ENCODE measurements at regions not wholly inside any gene's neighbourhood (a gene's known extent, or its start where the extent isn't known, plus 50 kb on each side); places are given as distances from the start of the nearest gene placed in this dataset.

- TF ChIP-seq CTCF (IDR thresholded peaks at IDR 0.05 in 2 of 3, conservative IDR thresholded peaks at IDR 0.05 in 1 of 3; ENCODE audit: borderline replicate concordance in 1 of 3, insufficient read depth in 1 of 3, low read depth in 2 of 3, low read length in 2 of 3) = no peak
- TF ChIP-seq EZH2 (IDR thresholded peaks at IDR 0.05) = no peak
- no peak for TF ChIP-seq EZH2phosphoT487 (IDR thresholded peaks at IDR 0.05; ENCODE audit: borderline replicate concordance)
- no peak for TF ChIP-seq TCF7L2 (IDR thresholded peaks at IDR 0.05; ENCODE audit: borderline replicate concordance, extremely low read depth, insufficient read depth, insufficient read length)
- TF ChIP-seq YY1 (IDR thresholded peaks at IDR 0.05; ENCODE audit: extremely low read depth, insufficient replicate concordance, low read depth, low read length) = no peak
- no peak for TF ChIP-seq POLR2A (IDR thresholded peaks at IDR 0.05; ENCODE audit: borderline replicate concordance, extremely low read depth, insufficient read depth, insufficient read length)
- no peak for TF ChIP-seq REST (IDR thresholded peaks at IDR 0.05; ENCODE audit: low read depth)
- no peak for TF ChIP-seq SIN3A (IDR thresholded peaks at IDR 0.05; ENCODE audit: low read depth)
- no peak for TF ChIP-seq SP1 (IDR thresholded peaks at IDR 0.05; ENCODE audit: low read depth)
Measured at GRCh38 chr4:181148470-181148869, 1094.7 kb upstream of the TENM3 start.

Measured in HCT116 (cell line).